ENCODE measurements at regions not wholly inside any gene's neighbourhood (a gene's known extent, or its start where the extent isn't known, plus 50 kb on each side); places are given as distances from the start of the nearest gene placed in this dataset.
A peak's percentile ranks its signal among the peaks of the same experiment; 100 is the strongest.

GRCh38 chr7:46625032-46625431, 704.0 kb upstream of the IGFBP3 start:
- DNase-seq (ENCODE audit: low read depth in 1 of 2, low spot score in 2 of 2): peak in 1 of 2 experiments; percentile 10
- POLR2A ChIA-PET (ENCODE audit: partially characterized antibody): no interaction called here
- TF ChIP-seq ATF3 (IDR thresholded peaks at IDR 0.05; ENCODE audit: insufficient read depth, low read depth, low read length) (no peak), KDM5A (IDR thresholded peaks at IDR 0.05; ENCODE audit: low read length) (no peak), ATF2 (IDR thresholded peaks at IDR 0.05; ENCODE audit: low read length) (no peak), HDAC2 (IDR thresholded peaks at IDR 0.05; ENCODE audit: borderline replicate concordance in 1 of 2, low read depth in 2 of 2, low read length in 2 of 2) (no peak), TBP (IDR thresholded peaks at IDR 0.05; ENCODE audit: low read depth, low read length) (no peak), POLR2AphosphoS5 (IDR thresholded peaks at IDR 0.05; ENCODE audit: low read depth, low read length) (no peak), CBX5 (IDR thresholded peaks at IDR 0.05; ENCODE audit: low read depth, low read length) (no peak), SP4 (IDR thresholded peaks at IDR 0.05; ENCODE audit: low read length) (no peak), SP1 (IDR thresholded peaks at IDR 0.05; ENCODE audit: low read depth, low read length) (no peak), CHD2 (IDR thresholded peaks at IDR 0.05; ENCODE audit: low read length) (no peak), POLR2A (IDR thresholded peaks at IDR 0.05; ENCODE audit: control extremely low read depth in 1 of 2, low read depth in 2 of 2, low read length in 2 of 2) (no peak)

More at GRCh38 chr7:46625032-46625431, 704.0 kb upstream of the IGFBP3 start:
- Histone ChIP-seq H2BK12ac (ENCODE audit: low read depth, low read length) (no peak overlapping the region), H3K23ac (ENCODE audit: insufficient read length) (no peak overlapping the region), H3K4me1 (replicated peaks in 1 of 4; ENCODE audit: control insufficient read depth in 3 of 4, insufficient read depth in 4 of 4, low read length in 3 of 4) (peaks cover 0 to 5% (median 2%) of the 10 kb centered on the region in 4 experiments; a peak in 2 of 7 replicates), H3K9ac (replicated peaks in 1 of 4; ENCODE audit: extremely low read depth in 1 of 4, low read depth in 3 of 4, low read length in 3 of 4) (no peak overlapping the region), H2BK15ac (ENCODE audit: low read length) (no peak overlapping the region), H4K20me1 (replicated peaks in 1 of 2; ENCODE audit: control insufficient read depth in 1 of 2, insufficient read depth in 2 of 2, low read length in 2 of 2) (no peaks in the 10 kb centered on the region), H4K5ac (ENCODE audit: insufficient read length, low read depth, low read length) (no peak overlapping the region), H2AFZ (ENCODE audit: low read length) (no peak overlapping the region), H3K79me1 (ENCODE audit: low read depth, low read length) (no peaks in the 10 kb centered on the region), H3K23me2 (ENCODE audit: low read depth, low read length) (no peaks in the 10 kb centered on the region; the same call in 1 of the 2 replicates), H3K56ac (replicated peaks; ENCODE audit: insufficient read length, low read depth, low read length) (no peak overlapping the region), H4K8ac (ENCODE audit: extremely low read depth, insufficient read depth, low read length) (no peak overlapping the region), H4K91ac (replicated peaks; ENCODE audit: insufficient read length, low read length) (no peak overlapping the region), H3K9me3 (ENCODE audit: insufficient read depth in 2 of 2, low read depth in 1 of 2, low read length in 1 of 2) (peaks cover 0 to 2% of the 10 kb centered on the region in 2 experiments; a peak in 1 of 4 replicates), H3K4me2 (ENCODE audit: insufficient read depth in 1 of 2, low read depth in 2 of 2, low read length in 2 of 2) (no peak overlapping the region), H3K79me2 (ENCODE audit: control insufficient read depth in 1 of 2, insufficient read depth in 2 of 2, low read length in 2 of 2) (no peaks in the 10 kb centered on the region), H3K18ac (ENCODE audit: extremely low read depth, low read length) (no peak overlapping the region), H3K36me3 (ENCODE audit: control insufficient read depth in 2 of 4, insufficient read depth in 4 of 4, low read length in 3 of 4) (no peaks in the 10 kb centered on the region), H3K27ac (ENCODE audit: low read depth, low read length) (no peak overlapping the region), H2AK5ac (ENCODE audit: low read depth, low read length) (no peak overlapping the region), H3K14ac (ENCODE audit: insufficient read length) (no peak overlapping the region), H3K4ac (replicated peaks; ENCODE audit: insufficient read length, low read depth, low read length) (no peak overlapping the region), H3K27me3 (replicated peaks in 1 of 4; ENCODE audit: control insufficient read depth in 3 of 4, extremely low read depth in 1 of 4, insufficient read depth in 3 of 4, low read length in 3 of 4) (no peaks in the 10 kb centered on the region), H2BK120ac (replicated peaks; ENCODE audit: low read depth, low read length) (no peak overlapping the region), H2BK5ac (ENCODE audit: low read depth, low read length) (no peak overlapping the region), H2BK20ac (ENCODE audit: low read length) (no peak overlapping the region), H3K4me3 (ENCODE audit: extremely low read depth in 1 of 4, insufficient read depth in 2 of 4, low read depth in 3 of 4, low read length in 4 of 4) (no peak overlapping the region)
- no peak for FAIRE-seq
- CTCF ChIA-PET (ENCODE audit: partially characterized antibody): no interaction called here
- WGBS, 2 experiments (ENCODE audit: extremely low coverage in 1 of 2, insufficient coverage in 1 of 2, insufficient read length in 1 of 2, insufficient replicate concordance in 2 of 2, low coverage in 1 of 2, low lambda C conversion rate in 2 of 2, missing lambda C conversion rate in 1 of 2): 47% methylated on average over 2 of the region's 2 CpGs; no CpG with 5 or more reads in 1 of the 2 experiments

Measured in H1 (cell line).